ENCODE measurements at regions not wholly inside any gene's neighbourhood (a gene's known extent, or its start where the extent isn't known, plus 50 kb on each side); places are given as distances from the start of the nearest gene placed in this dataset.
"Not testable (repeated sequence)": the region's sequence is repeated elsewhere in the genome, so short reads cannot be mapped to it uniquely, and the experiment has no call there.

GRCh38 chr2:216951171-216951570, 91.3 kb upstream of the TNP1 start:
- DNase-seq, result no peak

DNA sequence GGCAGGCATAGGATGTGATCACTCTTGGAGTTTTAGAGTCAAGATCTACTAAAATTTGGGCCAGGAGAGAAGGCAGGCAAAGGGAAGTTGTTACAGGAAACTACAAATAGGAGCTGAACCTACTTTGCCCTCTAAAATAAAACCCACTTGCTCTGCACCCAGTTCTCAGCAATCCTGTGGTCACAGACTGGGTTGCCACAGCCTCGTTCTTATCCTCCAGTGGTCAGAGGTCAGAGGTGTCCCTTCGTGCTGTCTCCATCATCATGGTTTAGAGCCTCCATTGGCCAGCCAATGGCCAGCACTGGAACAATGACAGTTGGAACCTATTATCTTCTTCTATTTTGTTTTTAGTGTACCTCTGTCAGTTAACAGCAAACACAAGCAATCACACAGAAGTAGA, 90.7 kb upstream of the TNP1 start:
- DNase-seq, result no peak

GRCh38 chr2:216949700-216950413, 90.0 kb upstream of the TNP1 start:
- no peak for DNase-seq

DNA sequence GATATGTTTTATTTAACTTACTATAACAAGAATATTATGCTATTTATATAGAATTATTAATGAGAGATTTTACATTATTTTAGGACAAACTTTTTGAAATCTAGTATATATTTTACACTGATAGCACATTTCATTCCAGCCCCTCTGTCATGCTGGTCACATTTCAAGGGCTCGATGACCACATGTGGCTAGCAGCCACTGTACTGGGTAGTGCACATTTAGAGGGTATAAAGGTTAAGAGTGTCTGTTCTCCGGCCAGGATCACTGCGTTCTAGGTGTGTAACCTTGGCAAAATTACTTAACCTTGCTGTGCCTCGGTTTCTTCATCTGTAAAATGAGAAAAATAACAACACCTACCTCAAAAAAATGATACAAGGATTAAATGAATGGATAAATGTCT, 87.2 kb upstream of the TNP1 start:
- DNase-seq, result no peak

DNA sequence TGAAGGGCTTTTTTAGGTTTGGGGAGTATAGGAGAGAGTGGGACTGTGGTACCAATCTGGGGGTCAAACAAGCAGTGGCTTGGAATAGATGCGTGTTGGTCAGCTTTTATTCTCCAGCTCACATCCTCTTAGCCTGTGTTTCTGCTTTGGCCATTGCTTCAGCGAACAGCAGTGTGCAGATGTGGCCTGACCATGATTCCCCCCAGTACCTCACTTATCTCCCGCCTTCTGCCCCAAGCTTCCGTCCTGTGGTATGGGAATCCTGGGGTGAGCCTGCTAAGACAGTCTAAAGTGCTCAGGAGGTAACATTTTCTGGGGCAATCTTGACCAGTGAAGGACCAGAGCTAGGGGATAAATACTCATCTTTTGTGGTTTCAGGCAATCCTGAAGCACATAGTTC, 84.9 kb upstream of the TNP1 start:
- DNase-seq, result no peak

GRCh38 chr2:216943109-216943508, 83.2 kb upstream of the TNP1 start:
- no peak for DNase-seq

- DNase-seq, result no peak
Measured at GRCh38 chr2:216942465-216942864, 82.6 kb upstream of the TNP1 start.

DNA sequence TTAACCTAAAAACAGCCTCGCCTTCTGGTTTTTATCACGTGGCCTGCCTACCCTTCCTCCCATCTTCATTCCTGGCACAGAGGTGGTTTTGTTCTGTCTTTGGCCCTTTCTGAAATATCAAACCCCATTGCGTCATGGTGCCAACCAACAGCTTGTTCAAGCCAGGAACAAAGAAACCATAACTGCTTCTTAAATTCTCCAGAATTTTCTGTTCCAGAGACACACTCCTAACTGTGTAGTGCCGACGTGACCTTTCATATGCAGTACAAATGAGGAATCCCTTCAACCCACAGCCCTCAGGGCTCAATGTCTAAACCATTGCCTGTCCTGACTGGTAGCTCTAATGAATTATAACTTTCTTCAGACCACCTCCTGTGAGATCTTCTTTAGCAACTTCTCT, 82.2 kb upstream of the TNP1 start:
- no peak for DNase-seq

- DNase-seq, result no peak
Measured at GRCh38 chr2:216936954-216937357, 77.1 kb upstream of the TNP1 start.

DNA sequence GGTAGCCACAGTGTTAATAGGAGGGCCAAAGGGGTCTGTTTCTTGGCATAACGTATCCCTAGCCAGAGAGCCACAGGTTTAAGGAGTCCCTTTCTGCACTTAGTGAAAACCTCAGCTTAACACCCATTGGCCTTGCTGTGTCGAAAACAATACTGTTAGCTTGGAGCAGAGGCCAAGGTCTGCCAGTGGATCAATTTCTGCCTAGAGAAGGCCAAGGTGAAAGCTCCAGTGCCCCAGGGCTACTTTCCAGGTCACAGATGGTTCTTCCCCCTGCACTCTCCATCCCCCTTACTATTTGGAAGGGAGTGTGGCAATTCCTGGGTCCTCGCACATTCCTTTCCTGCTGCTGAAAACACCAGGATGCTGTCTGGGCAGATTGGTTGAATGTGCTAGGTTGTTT, 74.8 kb upstream of the TNP1 start:
- no peak for DNase-seq

GRCh38 chr2:216934151-216934550, 74.3 kb upstream of the TNP1 start:
- no peak for DNase-seq

DNA sequence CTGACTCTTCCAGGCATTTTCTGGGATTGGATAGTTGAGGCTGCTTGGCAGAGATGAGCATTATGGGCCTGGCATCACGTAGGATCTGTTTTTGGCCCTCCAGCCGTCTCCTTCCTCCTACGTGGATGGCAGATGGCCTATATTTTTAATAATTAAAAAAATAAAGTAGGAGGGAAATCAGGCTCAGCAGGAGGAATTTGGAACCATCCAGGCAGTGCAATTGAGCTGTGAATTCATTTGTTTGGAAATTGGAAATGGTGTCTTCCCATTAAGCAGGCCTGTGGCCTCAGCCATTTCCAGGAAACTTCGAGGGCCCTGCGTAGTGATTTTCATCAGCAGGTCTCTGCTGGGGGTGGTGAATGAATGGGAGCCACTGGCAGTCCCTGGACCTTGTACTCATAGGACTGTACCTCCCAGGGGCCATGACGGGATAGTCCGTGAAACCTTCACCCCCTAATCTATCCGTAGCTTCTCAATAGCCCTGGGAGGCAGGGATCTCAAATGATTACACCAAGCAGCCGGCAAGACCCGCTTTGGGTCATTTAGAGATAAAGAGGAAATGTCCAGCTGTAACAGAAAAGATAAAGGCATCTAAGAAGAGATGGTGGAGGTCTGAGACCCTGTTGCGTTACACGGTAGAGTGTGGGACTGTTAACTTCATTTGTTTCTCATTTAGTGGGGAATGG, 73.1 kb upstream of the TNP1 start:
- peak; percentile 13 for DNase-seq

- DNase-seq, result no peak
Measured at GRCh38 chr2:216932113-216932862, 72.4 kb upstream of the TNP1 start.

GRCh38 chr2:216930716-216931115, 70.9 kb upstream of the TNP1 start:
- no peak for DNase-seq

- not testable (repeated sequence) for DNase-seq
Measured at GRCh38 chr2:216929338-216929737, 69.5 kb upstream of the TNP1 start.

GRCh38 chr2:216927163-216927562, 67.3 kb upstream of the TNP1 start:
- no peak for DNase-seq

DNA sequence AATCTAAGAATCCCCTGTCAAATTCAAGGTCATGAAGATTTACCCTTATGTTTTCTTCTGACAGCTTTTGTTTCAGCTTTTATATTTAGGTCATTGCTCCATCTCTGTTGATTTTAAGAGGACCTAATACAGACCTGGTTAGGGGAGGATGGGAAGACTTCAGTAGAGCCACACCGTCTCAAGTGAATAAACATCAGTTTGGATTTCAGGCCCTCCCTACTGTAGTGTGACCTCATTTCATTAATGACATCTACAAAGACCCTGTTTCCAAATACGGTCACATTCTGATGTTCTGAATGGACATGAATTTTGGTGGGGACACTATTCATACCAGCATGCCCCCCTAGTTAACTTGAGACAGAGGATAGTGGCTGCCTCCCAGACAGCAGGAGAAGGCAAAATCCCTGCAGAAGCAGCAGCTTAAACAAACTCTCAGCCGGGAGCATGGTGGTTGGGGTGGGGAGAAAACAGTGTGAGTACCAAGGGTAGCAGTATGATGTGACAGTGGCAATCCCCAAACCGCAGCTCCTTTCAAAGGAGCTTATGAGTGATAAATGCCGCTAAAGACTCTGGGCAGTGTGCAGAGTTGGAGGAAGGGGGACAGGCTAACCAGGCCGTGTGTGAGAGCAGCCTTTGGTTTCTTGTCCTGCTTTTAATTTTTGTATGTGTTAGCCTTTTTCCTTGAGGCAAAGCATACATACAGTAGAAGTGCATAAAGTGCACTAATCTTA, 65.9 kb upstream of the TNP1 start:
- DNase-seq, result no peak

- DNase-seq, result no peak
Measured at GRCh38 chr2:216925006-216925405, 65.1 kb upstream of the TNP1 start.

DNA sequence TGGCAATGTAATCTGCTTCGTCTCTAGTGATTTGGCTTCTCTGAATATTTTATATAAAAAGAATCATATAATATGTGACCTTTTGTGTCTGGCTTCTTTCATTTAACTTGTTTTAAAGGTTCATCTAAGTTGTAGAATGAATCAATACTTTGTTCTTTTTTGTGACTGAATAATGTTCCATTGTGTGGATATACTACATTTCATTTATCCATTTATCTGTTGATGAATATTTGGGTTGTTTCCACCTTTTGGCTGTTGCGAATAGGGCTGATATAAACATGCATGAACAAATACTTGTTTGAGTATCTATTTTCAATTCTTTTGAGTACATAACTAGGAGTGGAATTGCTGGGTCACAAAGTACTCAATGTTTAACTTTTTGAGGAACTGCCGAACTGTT, 63.8 kb upstream of the TNP1 start:
- no peak for DNase-seq

- no peak for DNase-seq
Measured at GRCh38 chr2:216922175-216922780, 62.4 kb upstream of the TNP1 start.

- no peak for DNase-seq
Measured at GRCh38 chr2:216920937-216921456, 61.1 kb upstream of the TNP1 start.

DNA sequence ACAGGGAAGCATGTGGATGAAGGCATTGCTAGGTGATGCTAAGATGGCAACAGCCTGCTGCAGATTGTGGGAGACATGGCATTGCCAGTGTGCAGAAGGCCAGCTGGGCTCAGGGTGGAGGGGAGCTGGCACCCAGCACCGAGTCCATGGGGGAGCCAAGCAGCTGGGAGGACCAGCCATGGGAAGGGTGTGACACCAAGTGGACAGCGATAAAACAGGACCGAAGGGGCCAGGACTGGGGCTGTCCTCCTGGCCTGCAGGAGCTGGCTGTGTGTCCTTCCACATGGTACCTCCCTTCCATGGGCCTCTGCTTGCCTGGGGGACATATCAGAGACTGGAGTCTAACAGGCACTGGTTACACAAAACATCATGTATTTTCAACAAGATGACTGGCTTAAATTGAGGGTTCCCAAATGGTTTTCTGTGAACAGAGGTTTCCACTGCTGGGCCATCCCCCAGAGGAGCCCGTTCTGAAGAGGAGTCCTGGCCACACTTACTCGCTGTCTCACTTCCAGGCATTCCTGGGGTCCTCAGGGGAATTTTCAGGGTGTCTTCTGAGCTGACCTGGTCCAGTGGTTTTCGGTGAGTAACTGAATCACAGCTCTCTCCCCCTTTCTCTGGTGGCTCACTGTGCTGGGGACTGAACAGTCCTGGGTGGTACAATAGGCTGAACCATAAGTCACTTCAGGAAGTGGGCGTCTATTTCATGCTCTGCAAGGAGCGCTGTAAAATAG, 60.4 kb upstream of the TNP1 start:
- DNase-seq, result no peak

All from NCI-H2171 (cell line).